ENCODE measurements at regions not wholly inside any gene's neighbourhood (a gene's known extent, or its start where the extent isn't known, plus 50 kb on each side); places are given as distances from the start of the nearest gene placed in this dataset.
"Not testable (repeated sequence)": the region's sequence is repeated elsewhere in the genome, so short reads cannot be mapped to it uniquely, and the experiment has no call there.

DNA sequence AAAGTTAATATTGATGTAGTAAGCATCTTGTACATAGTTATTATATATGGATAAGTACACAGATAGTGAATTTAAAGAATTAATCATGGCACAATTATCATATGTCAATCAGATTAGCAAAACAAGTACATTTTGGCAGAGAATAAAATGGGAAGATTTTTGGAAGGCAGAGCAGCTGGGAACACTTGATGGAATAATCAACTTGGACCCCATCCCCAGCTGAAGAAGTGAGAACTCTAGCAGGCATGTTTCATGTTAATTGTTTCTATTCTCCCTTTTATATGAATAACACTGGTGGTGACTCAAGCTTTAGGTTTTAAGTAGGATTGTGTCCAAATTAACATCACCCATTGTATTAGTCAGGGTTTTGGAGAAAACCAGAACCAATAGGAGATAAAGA, 198.7 kb downstream of the KCNJ2 start:
- H3K9me3 ChIP-seq (ENCODE audit: control insufficient read depth, insufficient read depth, low read length): no peaks in the 10 kb centered on the region
- H3K27me3 ChIP-seq (ENCODE audit: control insufficient read depth, insufficient read depth, low read length): no peaks in the 10 kb centered on the region
- no peaks in the 10 kb centered on the region for H3K36me3 ChIP-seq (ENCODE audit: control insufficient read depth, insufficient read depth, low read length)

DNA sequence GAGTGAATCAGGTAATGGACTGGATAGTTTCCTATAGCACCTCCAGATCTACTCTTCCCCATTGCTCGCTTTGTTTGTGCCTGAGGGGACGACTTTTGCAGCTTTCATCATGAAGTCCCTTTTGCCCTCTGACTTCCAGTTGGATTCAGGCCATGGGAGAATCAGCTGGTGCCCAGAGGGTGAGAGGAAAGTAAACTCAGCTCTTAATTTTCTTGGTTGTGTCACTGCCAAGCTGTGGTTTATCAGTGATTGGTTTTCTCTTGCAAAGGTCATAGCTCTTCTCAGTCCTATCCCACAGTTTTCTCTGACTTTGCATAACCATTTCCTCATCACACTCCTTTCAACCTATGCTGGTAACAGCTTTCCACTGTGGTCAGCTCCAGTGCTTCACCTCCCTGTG, 200.1 kb downstream of the KCNJ2 start:
- no peak overlapping the region for H3K4me3 ChIP-seq (ENCODE audit: low read length)
- H3K36me3 ChIP-seq (ENCODE audit: control insufficient read depth, insufficient read depth, low read length): no peaks in the 10 kb centered on the region
- H3K27ac ChIP-seq (ENCODE audit: low read length): no peak overlapping the region
- no peaks in the 10 kb centered on the region for H3K27me3 ChIP-seq (ENCODE audit: control insufficient read depth, insufficient read depth, low read length)
- DNase-seq (ENCODE audit: low read depth, low spot score): no peak
- peaks cover 2% of the 10 kb centered on the region; the same call in 1 of the 2 replicates for H3K4me1 ChIP-seq (ENCODE audit: control insufficient read depth, insufficient read depth, low read length)
- no peaks in the 10 kb centered on the region for H3K9me3 ChIP-seq (ENCODE audit: control insufficient read depth, insufficient read depth, low read length)
- WGBS (ENCODE audit: insufficient coverage, insufficient read length): no CpG with 5 or more reads among the region's 2 CpGs

More for the DNA sequence above, 198.7 kb downstream of the KCNJ2 start:
- no peak for DNase-seq (ENCODE audit: low read depth, low spot score)
- Histone ChIP-seq H3K4me3 (ENCODE audit: low read length) (no peak overlapping the region), H3K4me1 (ENCODE audit: control insufficient read depth, insufficient read depth, low read length) (peaks cover 2% of the 10 kb centered on the region; the same call in 1 of the 2 replicates), H3K27ac (ENCODE audit: low read length) (no peak overlapping the region)

DNA sequence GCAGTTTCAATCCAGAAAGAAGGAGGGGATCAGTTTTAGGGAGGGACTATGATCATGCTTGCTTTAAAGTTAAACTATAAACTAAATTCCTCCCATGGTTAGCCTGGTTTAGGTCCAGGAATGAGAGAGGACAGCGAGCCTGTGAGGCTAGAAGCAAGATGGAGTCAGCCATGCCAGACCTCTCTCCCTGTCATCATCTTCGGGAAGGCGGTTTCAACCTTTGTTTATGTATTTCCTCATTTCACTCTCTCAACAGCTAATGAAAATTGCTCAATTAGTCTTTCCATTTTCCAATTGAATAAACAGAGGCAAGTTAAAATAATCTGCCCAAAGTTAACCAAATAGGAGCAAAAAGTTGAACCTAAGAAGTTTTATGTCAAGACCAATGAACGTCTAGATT, 201.5 kb downstream of the KCNJ2 start:
- Histone ChIP-seq H3K4me3 (ENCODE audit: low read length) (no peak overlapping the region), H3K27me3 (ENCODE audit: control insufficient read depth, insufficient read depth, low read length) (no peaks in the 10 kb centered on the region), H3K36me3 (ENCODE audit: control insufficient read depth, insufficient read depth, low read length) (no peaks in the 10 kb centered on the region), H3K27ac (ENCODE audit: low read length) (no peak overlapping the region), H3K4me1 (ENCODE audit: control insufficient read depth, insufficient read depth, low read length) (peaks cover 2% of the 10 kb centered on the region; the same call in 1 of the 2 replicates), H3K9me3 (ENCODE audit: control insufficient read depth, insufficient read depth, low read length) (no peaks in the 10 kb centered on the region)
- no CpG with 5 or more reads among the region's 4 CpGs for WGBS (ENCODE audit: insufficient coverage, insufficient read length)
- no peak for DNase-seq (ENCODE audit: low read depth, low spot score)

- no peak for DNase-seq (ENCODE audit: low read depth, low spot score)
- Histone ChIP-seq H3K27me3 (ENCODE audit: control insufficient read depth, insufficient read depth, low read length) (no peaks in the 10 kb centered on the region), H3K4me1 (ENCODE audit: control insufficient read depth, insufficient read depth, low read length) (no peaks in the 10 kb centered on the region), H3K36me3 (ENCODE audit: control insufficient read depth, insufficient read depth, low read length) (no peaks in the 10 kb centered on the region), H3K27ac (ENCODE audit: low read length) (no peak overlapping the region), H3K9me3 (ENCODE audit: control insufficient read depth, insufficient read depth, low read length) (no peaks in the 10 kb centered on the region), H3K4me3 (ENCODE audit: low read length) (no peak overlapping the region)
- no CpG with 5 or more reads among the region's 1 CpG for WGBS (ENCODE audit: insufficient coverage, insufficient read length)
Observed at GRCh38 chr17:70373369-70373768, 204.0 kb downstream of the KCNJ2 start.

- WGBS (ENCODE audit: insufficient coverage, insufficient read length): no CpG with 5 or more reads among the region's 7 CpGs
- no peak for DNase-seq (ENCODE audit: low read depth, low spot score)
- Histone ChIP-seq H3K4me3 (ENCODE audit: low read length) (no peak overlapping the region), H3K27me3 (ENCODE audit: control insufficient read depth, insufficient read depth, low read length) (no peaks in the 10 kb centered on the region), H3K4me1 (ENCODE audit: control insufficient read depth, insufficient read depth, low read length) (no peaks in the 10 kb centered on the region), H3K36me3 (ENCODE audit: control insufficient read depth, insufficient read depth, low read length) (no peaks in the 10 kb centered on the region), H3K9me3 (ENCODE audit: control insufficient read depth, insufficient read depth, low read length) (no peaks in the 10 kb centered on the region), H3K27ac (ENCODE audit: low read length) (no peak overlapping the region)
Observed at GRCh38 chr17:70374496-70374895, 205.2 kb downstream of the KCNJ2 start.

DNA sequence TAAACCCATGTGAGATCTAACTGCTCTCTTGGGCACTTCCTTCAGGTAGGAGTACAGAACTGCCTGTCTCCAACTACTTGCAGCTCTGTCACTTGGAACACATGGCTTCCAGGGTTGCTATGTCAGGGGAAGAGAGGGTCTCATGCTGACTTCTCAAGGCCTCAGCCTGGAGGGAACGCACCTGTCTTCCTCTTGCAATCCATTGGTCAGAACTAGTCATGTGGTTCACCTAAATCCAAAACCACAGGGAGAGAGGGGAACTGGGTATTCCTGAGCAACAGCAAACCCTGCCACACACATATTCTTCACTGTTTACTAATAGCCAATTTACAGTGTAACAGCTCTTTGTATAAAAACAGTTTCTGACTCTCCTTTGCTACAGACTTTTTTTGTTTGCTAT, 206.1 kb downstream of the KCNJ2 start:
- Histone ChIP-seq H3K4me1 (ENCODE audit: control insufficient read depth, insufficient read depth, low read length) (no peaks in the 10 kb centered on the region), H3K27me3 (ENCODE audit: control insufficient read depth, insufficient read depth, low read length) (no peaks in the 10 kb centered on the region), H3K27ac (ENCODE audit: low read length) (no peak overlapping the region), H3K4me3 (ENCODE audit: low read length) (no peak overlapping the region), H3K9me3 (ENCODE audit: control insufficient read depth, insufficient read depth, low read length) (no peaks in the 10 kb centered on the region), H3K36me3 (ENCODE audit: control insufficient read depth, insufficient read depth, low read length) (no peaks in the 10 kb centered on the region)
- no peak for DNase-seq (ENCODE audit: low read depth, low spot score)
- WGBS (ENCODE audit: insufficient coverage, insufficient read length): no CpG with 5 or more reads among the region's 1 CpG

GRCh38 chr17:70375813-70376770, 206.8 kb downstream of the KCNJ2 start:
- H3K9me3 ChIP-seq (ENCODE audit: control insufficient read depth, insufficient read depth, low read length): no peaks in the 10 kb centered on the region
- no peaks in the 10 kb centered on the region for H3K36me3 ChIP-seq (ENCODE audit: control insufficient read depth, insufficient read depth, low read length)
- H3K27ac ChIP-seq (ENCODE audit: low read length): no peak overlapping the region
- no peaks in the 10 kb centered on the region for H3K4me1 ChIP-seq (ENCODE audit: control insufficient read depth, insufficient read depth, low read length)
- H3K4me3 ChIP-seq (ENCODE audit: low read length): no peak overlapping the region
- no CpG with 5 or more reads among the region's 4 CpGs for WGBS (ENCODE audit: insufficient coverage, insufficient read length)
- DNase-seq (ENCODE audit: low read depth, low spot score): no peak
- no peaks in the 10 kb centered on the region for H3K27me3 ChIP-seq (ENCODE audit: control insufficient read depth, insufficient read depth, low read length)

GRCh38 chr17:70377654-70378053, 208.3 kb downstream of the KCNJ2 start:
- H3K36me3 ChIP-seq (ENCODE audit: control insufficient read depth, insufficient read depth, low read length): no peaks in the 10 kb centered on the region
- no CpG with 5 or more reads among the region's 4 CpGs for WGBS (ENCODE audit: insufficient coverage, insufficient read length)
- H3K9me3 ChIP-seq (ENCODE audit: control insufficient read depth, insufficient read depth, low read length): no peaks in the 10 kb centered on the region
- H3K27ac ChIP-seq (ENCODE audit: low read length): no peak overlapping the region
- no peaks in the 10 kb centered on the region for H3K4me1 ChIP-seq (ENCODE audit: control insufficient read depth, insufficient read depth, low read length)
- no peak overlapping the region for H3K4me3 ChIP-seq (ENCODE audit: low read length)
- no peak for DNase-seq (ENCODE audit: low read depth, low spot score)
- no peaks in the 10 kb centered on the region for H3K27me3 ChIP-seq (ENCODE audit: control insufficient read depth, insufficient read depth, low read length)

DNA sequence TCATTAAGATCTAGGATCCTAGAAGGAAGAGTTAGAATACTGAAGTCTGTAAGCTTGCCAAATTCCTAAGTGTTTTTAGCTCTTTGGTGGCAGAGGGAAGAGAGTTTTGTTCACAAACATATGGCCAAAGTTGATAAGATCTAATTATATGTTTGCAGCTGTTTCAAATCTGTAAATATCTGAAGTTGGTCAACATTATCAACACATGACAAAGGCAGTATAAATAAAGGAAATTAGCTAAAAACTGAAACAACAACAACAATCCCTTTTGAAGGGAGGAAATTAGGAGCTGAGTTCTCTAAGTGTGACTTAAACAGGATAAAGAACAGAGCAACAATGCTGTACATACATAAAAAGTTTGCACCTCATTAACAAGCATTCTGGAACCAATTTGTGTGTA, 208.7 kb downstream of the KCNJ2 start:
- no peak overlapping the region for H3K4me3 ChIP-seq (ENCODE audit: low read length)
- H3K4me1 ChIP-seq (ENCODE audit: control insufficient read depth, insufficient read depth, low read length): no peaks in the 10 kb centered on the region
- no peak for DNase-seq (ENCODE audit: low read depth, low spot score)
- H3K36me3 ChIP-seq (ENCODE audit: control insufficient read depth, insufficient read depth, low read length): no peaks in the 10 kb centered on the region
- H3K9me3 ChIP-seq (ENCODE audit: control insufficient read depth, insufficient read depth, low read length): no peaks in the 10 kb centered on the region
- no peaks in the 10 kb centered on the region for H3K27me3 ChIP-seq (ENCODE audit: control insufficient read depth, insufficient read depth, low read length)
- no peak overlapping the region for H3K27ac ChIP-seq (ENCODE audit: low read length)

DNA sequence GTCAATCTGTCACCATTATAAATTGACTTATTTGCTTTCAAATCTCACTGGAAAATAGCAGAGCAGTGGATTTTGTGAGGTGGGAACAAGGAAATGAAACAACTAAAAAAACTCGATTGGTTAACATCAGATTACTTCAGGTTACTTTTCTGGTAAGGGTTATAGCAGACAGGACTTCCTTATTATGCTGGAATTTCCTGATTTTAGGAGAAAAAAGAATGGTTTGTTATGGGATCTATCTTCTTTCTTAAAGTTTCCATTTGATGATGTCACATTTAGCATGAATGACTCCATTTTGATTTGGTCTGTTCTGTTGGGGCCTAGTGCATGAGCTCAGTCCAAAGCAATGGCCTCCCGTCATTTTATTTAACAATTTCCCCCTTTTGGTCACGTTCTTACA, 210.6 kb downstream of the KCNJ2 start:
- WGBS (ENCODE audit: insufficient coverage, insufficient read length): no CpG with 5 or more reads among the region's 3 CpGs
- Histone ChIP-seq H3K27me3 (ENCODE audit: control insufficient read depth, insufficient read depth, low read length) (no peaks in the 10 kb centered on the region), H3K36me3 (ENCODE audit: control insufficient read depth, insufficient read depth, low read length) (no peaks in the 10 kb centered on the region), H3K9me3 (ENCODE audit: control insufficient read depth, insufficient read depth, low read length) (no peaks in the 10 kb centered on the region), H3K4me3 (ENCODE audit: low read length) (no peak overlapping the region), H3K27ac (ENCODE audit: low read length) (no peak overlapping the region), H3K4me1 (ENCODE audit: control insufficient read depth, insufficient read depth, low read length) (no peaks in the 10 kb centered on the region)
- DNase-seq (ENCODE audit: low read depth, low spot score): no peak

DNA sequence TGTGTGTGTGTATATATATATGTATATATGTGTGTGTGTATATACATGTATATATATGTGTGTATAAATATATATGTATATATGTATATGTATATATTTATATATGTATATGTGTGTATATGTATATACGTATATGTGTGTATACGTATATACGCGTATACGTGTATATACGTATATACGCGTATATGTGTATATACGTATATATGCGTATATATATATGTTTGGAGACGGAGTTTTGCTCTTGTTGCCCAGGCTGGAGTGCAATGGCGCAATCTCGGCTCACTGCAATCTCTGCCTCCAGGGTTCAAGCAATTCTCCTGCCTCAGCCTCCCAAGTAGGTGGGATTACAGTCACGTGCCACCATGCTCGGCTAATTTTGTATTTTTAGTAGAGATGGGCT, 212.6 kb downstream of the KCNJ2 start:
- 100% methylated on average over 10 of the region's 15 CpGs for WGBS (ENCODE audit: insufficient coverage, insufficient read length)
- not testable (repeated sequence) for H3K27me3 ChIP-seq (ENCODE audit: control insufficient read depth, insufficient read depth, low read length); DNase-seq (ENCODE audit: low read depth, low spot score); H3K27ac ChIP-seq (ENCODE audit: low read length); H3K4me1 ChIP-seq (ENCODE audit: control insufficient read depth, insufficient read depth, low read length); H3K9me3 ChIP-seq (ENCODE audit: control insufficient read depth, insufficient read depth, low read length); H3K4me3 ChIP-seq (ENCODE audit: low read length); H3K36me3 ChIP-seq (ENCODE audit: control insufficient read depth, insufficient read depth, low read length)

Data from iPS DF 6.9 (cell line).